Mucosa of descending colon (tissue), 3 donors: ENCODE measurements at regions not wholly inside any gene's neighbourhood (a gene's known extent, or its start where the extent isn't known, plus 50 kb on each side); places are given as distances from the start of the nearest gene placed in this dataset.

ENCODE experiments used
- ATAC-seq: fragments of 200-7000 bp; cut with Tn5 transposase; one replicate; pipeline ENCODE4 v1.9.1; 2020; ENCODE audit warnings: mild to moderate bottlenecking, moderate library complexity
- DNase-seq, 3 donors: peaks; one replicate each; pipeline ENCODE4 v3.0.0-alpha.2; 2020
- H3K36me3 ChIP-seq: fragments of 200-600 bp; one replicate; pipeline ENCODE4 v1.8.0; 2021; ENCODE audit warnings: low read depth, mild to moderate bottlenecking
- H3K4me1 ChIP-seq: fragments of 200-600 bp; one replicate; pipeline ENCODE4 v1.8.0; 2021; ENCODE audit warnings: low read depth, mild to moderate bottlenecking
- H3K4me3 ChIP-seq: fragments of 200-600 bp; one replicate; pipeline ENCODE4 v1.8.0; 2021; ENCODE audit warnings: mild to moderate bottlenecking
- H3K9me3 ChIP-seq: fragments of 200-600 bp; one replicate; pipeline ENCODE4 v1.8.0; 2021; ENCODE audit warnings: mild to moderate bottlenecking
- intact Hi-C, 2 donors: fragments of 100-400 bp; cut with DNase I in 1 of 2; cut with micrococcal nuclease in 1 of 2; formaldehyde crosslinking; loops; one replicate each; pipeline versions ENCODE4 v1.11.0 to v1.11.1; 2022; cut with DNase I, micrococcal nuclease
- TF ChIP-seq, protein P1 (sequence below): fragments of 200-600 bp; IDR thresholded peaks from one replicate; pipeline ENCODE4 v1.8.0; 2022; ENCODE audit warnings: antibody characterized with exemption, mild to moderate bottlenecking
- donor health status: DM: no; HTN: no; CAD: no; lungs with moderate emphysema.
- donor health status: DM: no; HTN: no; CAD: no.
- donor health status: DM: no; HTN: yes; CAD: no.

- Histone ChIP-seq H3K36me3 (no peaks in the 10 kb centered on the region), H3K4me1 (peaks cover 9% of the 10 kb centered on the region), H3K9me3 (no peaks in the 10 kb centered on the region), H3K4me3 (no peak overlapping the region)
- ATAC-seq (no peak), DNase-seq (no peak)
- TF ChIP-seq, protein P1, sequence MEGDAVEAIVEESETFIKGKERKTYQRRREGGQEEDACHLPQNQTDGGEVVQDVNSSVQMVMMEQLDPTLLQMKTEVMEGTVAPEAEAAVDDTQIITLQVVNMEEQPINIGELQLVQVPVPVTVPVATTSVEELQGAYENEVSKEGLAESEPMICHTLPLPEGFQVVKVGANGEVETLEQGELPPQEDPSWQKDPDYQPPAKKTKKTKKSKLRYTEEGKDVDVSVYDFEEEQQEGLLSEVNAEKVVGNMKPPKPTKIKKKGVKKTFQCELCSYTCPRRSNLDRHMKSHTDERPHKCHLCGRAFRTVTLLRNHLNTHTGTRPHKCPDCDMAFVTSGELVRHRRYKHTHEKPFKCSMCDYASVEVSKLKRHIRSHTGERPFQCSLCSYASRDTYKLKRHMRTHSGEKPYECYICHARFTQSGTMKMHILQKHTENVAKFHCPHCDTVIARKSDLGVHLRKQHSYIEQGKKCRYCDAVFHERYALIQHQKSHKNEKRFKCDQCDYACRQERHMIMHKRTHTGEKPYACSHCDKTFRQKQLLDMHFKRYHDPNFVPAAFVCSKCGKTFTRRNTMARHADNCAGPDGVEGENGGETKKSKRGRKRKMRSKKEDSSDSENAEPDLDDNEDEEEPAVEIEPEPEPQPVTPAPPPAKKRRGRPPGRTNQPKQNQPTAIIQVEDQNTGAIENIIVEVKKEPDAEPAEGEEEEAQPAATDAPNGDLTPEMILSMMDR: no peak
- intact Hi-C loops: no loop called here
Measured at GRCh38 chr2:16208241-16208797, 268.0 kb downstream of the MYCN start.

- Histone ChIP-seq H3K4me3 (no peak overlapping the region), H3K9me3 (no peaks in the 10 kb centered on the region), H3K36me3 (no peaks in the 10 kb centered on the region), H3K4me1 (peaks cover 14% of the 10 kb centered on the region)
- intact Hi-C loops: no loop called here
- TF ChIP-seq, protein P1: no peak
- ATAC-seq (no peak), DNase-seq (no peak)
Measured at GRCh38 chr2:16207611-16208010, 267.3 kb downstream of the MYCN start.

DNA sequence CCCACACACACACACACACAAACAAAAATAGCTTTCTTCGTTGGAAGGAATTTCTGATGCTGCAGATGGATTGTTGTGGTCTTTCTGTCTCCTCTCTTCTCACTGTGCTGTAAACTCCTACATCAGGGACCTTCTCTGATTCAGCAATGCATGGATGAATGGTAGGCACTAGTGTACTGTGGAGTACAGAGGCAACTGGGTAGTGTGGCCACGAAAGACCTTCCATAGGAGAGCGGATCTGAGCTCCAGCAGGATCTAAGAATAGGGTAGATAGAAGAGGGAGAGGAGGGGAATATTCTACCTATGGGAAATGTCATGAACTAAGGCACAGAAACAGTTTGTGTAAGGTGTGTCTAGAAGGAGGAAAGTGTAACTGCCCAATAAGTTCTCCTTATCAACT, 266.8 kb downstream of the MYCN start:
- H3K9me3 ChIP-seq: no peaks in the 10 kb centered on the region
- DNase-seq: no peak
- H3K36me3 ChIP-seq: no peaks in the 10 kb centered on the region
- intact Hi-C loops: no loop called here
- TF ChIP-seq, protein P1: no peak
- no peak for ATAC-seq
- H3K4me1 ChIP-seq: peaks cover 17% of the 10 kb centered on the region
- H3K4me3 ChIP-seq: no peak overlapping the region

DNA sequence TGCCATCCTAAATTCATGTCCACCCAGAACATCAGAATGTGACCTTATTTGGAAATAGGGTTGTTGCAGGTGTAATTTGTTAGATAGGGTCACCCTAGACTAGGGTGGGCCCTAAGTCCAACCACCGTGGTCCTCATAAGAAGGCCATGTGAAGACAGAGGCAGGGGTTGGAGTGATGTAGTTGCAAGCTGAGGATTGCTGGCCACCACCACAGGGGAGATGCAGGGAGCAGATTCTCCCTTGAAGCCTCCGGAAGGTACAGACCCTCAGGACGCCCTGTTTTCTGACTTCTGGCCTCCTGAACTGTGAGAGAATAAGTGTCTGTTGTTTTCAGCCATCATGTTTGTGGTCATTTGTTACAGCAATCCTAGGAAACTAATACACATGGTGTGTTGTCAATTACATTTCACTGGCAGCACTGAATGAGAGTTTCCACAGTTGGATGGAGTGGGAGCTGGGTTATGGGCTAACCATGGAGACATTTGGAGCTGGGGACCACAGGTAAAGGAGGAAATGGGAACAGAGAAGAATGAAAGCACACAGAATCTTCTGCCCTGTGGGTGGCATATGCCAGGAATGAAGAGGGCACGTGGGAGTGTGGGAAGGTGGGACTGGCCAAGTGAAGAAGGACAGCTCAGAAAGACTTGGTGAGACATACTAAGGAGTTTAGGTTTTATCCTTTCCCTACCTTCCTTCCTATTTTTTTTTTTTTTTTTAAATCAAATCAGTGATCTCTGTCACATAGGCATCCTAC, 266.0 kb downstream of the MYCN start:
- Histone ChIP-seq H3K4me3 (no peak overlapping the region), H3K9me3 (no peaks in the 10 kb centered on the region), H3K36me3 (no peaks in the 10 kb centered on the region), H3K4me1 (peaks cover 17% of the 10 kb centered on the region)
- DNase-seq (no peak), ATAC-seq (no peak)
- intact Hi-C loops: no loop called here
- TF ChIP-seq, protein P1: no peak

DNA sequence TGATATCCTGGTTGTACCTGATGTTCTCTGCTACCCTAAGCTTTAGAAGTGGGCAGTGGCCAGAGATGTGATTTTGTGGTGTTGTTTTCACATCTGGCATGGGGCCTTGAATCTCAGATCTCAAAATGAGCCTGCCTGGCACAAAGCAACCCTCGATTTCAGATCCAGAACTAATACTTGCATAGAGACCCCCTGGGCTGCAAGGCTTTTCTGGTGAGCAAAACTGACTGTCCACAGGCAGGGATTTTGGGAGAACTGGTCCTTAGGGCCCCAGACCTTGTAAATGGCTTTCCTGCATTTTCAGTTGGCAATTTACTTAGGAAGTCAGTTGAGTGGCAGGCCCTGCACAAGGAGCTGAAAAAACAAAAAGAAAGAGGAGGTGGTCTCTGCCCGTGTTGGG, 265.3 kb downstream of the MYCN start:
- intact Hi-C loops: no loop called here

More for the DNA sequence above, 265.3 kb downstream of the MYCN start:
- H3K36me3 ChIP-seq: no peaks in the 10 kb centered on the region
- TF ChIP-seq, protein P1: no peak
- peaks cover 17% of the 10 kb centered on the region for H3K4me1 ChIP-seq
- H3K4me3 ChIP-seq: no peak overlapping the region
- DNase-seq: no peak
- ATAC-seq: no peak
- H3K9me3 ChIP-seq: no peaks in the 10 kb centered on the region
